Activated CD8-positive, alpha-beta T cell treated with anti-CD3 and anti-CD28 coated beads for 36 hours (primary cell): ENCODE measurements at regions not wholly inside any gene's neighbourhood (a gene's known extent, or its start where the extent isn't known, plus 50 kb on each side); places are given as distances from the start of the nearest gene placed in this dataset.

ENCODE experiments used
- ATAC-seq: fragments of 200-7000 bp; cut with Tn5 transposase; one replicate; pipeline ENCODE4 v1.10.0; 2021; ENCODE audit warnings: mild to moderate bottlenecking, moderate library complexity
- CTCF ChIA-PET: fragments of 350-600 bp; sonication (Branson Sonifier 250); formaldehyde crosslinking; loops from one replicate; lab custom pipeline; 2021; ENCODE audit warnings: antibody characterized with exemption; lab: Charles Lee
- POLR2A ChIA-PET: fragments of 350-600 bp; sonication (Branson Sonifier 250); formaldehyde crosslinking; loops from one replicate; lab custom pipeline; 2021; ENCODE audit warnings: antibody characterized with exemption; lab: Charles Lee
- DNase-seq: peaks from one replicate; pipeline ENCODE4 v3.0.0-alpha.2; 2020
- H3K27ac Mint-ChIP-seq: one replicate; pipeline ENCODE4 v1.8.0; 2021; ENCODE audit warnings: mild to moderate bottlenecking, mixed read lengths
- H3K27me3 Mint-ChIP-seq: one replicate; pipeline ENCODE4 v1.8.0; 2021; ENCODE audit warnings: mixed read lengths
- H3K36me3 Mint-ChIP-seq: one replicate; pipeline ENCODE4 v1.8.0; 2021; ENCODE audit warnings: low read depth, mixed read lengths
- H3K4me1 Mint-ChIP-seq: one replicate; pipeline ENCODE4 v1.8.0; 2021; ENCODE audit warnings: low read depth, mixed read lengths
- H3K4me3 Mint-ChIP-seq: one replicate; pipeline ENCODE4 v1.8.0; 2021; ENCODE audit warnings: mild to moderate bottlenecking, moderate library complexity, mixed read lengths
- H3K9me3 Mint-ChIP-seq: one replicate; pipeline ENCODE4 v1.8.0; 2021; ENCODE audit warnings: mixed read lengths
- intact Hi-C: fragments of 100-400 bp; cut with micrococcal nuclease; formaldehyde crosslinking; loops from one replicate; pipeline ENCODE4 v1.10.0; 2022
- TF ChIP-seq, protein P1 (sequence below): fragments of 200-600 bp; IDR thresholded peaks from one replicate; pipeline ENCODE4 v1.8.0; 2022; ENCODE audit warnings: antibody characterized with exemption, mild to moderate bottlenecking

GRCh38 chr14:34059925-34060650 is 109.2 kb upstream of the EGLN3 start:
- TF ChIP-seq, protein P1, sequence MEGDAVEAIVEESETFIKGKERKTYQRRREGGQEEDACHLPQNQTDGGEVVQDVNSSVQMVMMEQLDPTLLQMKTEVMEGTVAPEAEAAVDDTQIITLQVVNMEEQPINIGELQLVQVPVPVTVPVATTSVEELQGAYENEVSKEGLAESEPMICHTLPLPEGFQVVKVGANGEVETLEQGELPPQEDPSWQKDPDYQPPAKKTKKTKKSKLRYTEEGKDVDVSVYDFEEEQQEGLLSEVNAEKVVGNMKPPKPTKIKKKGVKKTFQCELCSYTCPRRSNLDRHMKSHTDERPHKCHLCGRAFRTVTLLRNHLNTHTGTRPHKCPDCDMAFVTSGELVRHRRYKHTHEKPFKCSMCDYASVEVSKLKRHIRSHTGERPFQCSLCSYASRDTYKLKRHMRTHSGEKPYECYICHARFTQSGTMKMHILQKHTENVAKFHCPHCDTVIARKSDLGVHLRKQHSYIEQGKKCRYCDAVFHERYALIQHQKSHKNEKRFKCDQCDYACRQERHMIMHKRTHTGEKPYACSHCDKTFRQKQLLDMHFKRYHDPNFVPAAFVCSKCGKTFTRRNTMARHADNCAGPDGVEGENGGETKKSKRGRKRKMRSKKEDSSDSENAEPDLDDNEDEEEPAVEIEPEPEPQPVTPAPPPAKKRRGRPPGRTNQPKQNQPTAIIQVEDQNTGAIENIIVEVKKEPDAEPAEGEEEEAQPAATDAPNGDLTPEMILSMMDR = no peak
- H3K27me3 Mint-ChIP-seq = peaks cover 21% of the 10 kb centered on the region
- intact Hi-C loops = no loop called here
- ATAC-seq (peak; percentile 91), DNase-seq (peak; percentile 69)
- H3K36me3 Mint-ChIP-seq = no peaks in the 10 kb centered on the region
- H3K27ac Mint-ChIP-seq = peak overlapping the region; percentile 83
- CTCF ChIA-PET = interaction anchor here (0.9 to 1.8 kb wide), 3 partner anchors 34 to 267 kb away, joined by 3 to 7 read pairs (median 7); no protein-coding TSS in a partner anchor
- H3K4me3 Mint-ChIP-seq = peak overlapping the region; percentile 78
- POLR2A ChIA-PET = interaction anchor here (0.7 to 3.4 kb wide), 3 partner anchors 16 to 545 kb away, joined by 3 to 12 read pairs (median 4); no protein-coding TSS in a partner anchor
- H3K9me3 Mint-ChIP-seq = no peaks in the 10 kb centered on the region
- H3K4me1 Mint-ChIP-seq = peaks cover 11% of the 10 kb centered on the region

- Mint-ChIP-seq H3K9me3 (no peaks in the 10 kb centered on the region), H3K27me3 (peaks cover 21% of the 10 kb centered on the region), H3K4me1 (peaks cover 11% of the 10 kb centered on the region), H3K36me3 (no peaks in the 10 kb centered on the region), H3K4me3 (peak overlapping the region; percentile 66), H3K27ac (no peak overlapping the region)
- DNase-seq (no peak), ATAC-seq (no peak)
- TF ChIP-seq, protein P1 = no peak
- CTCF ChIA-PET = interaction anchor here (1.6 to 1.8 kb wide), 3 partner anchors 14 to 39 kb away, joined by 4 to 7 read pairs (median 7); no protein-coding TSS in a partner anchor
- POLR2A ChIA-PET = interaction anchor here (0.7 to 3.4 kb wide), 2 partner anchors 15 to 546 kb away, joined by 3 to 12 read pairs; no protein-coding TSS in a partner anchor
- intact Hi-C loops = no loop called here
Observed at GRCh38 chr14:34059037-34059924, 108.4 kb upstream of the EGLN3 start.

DNA sequence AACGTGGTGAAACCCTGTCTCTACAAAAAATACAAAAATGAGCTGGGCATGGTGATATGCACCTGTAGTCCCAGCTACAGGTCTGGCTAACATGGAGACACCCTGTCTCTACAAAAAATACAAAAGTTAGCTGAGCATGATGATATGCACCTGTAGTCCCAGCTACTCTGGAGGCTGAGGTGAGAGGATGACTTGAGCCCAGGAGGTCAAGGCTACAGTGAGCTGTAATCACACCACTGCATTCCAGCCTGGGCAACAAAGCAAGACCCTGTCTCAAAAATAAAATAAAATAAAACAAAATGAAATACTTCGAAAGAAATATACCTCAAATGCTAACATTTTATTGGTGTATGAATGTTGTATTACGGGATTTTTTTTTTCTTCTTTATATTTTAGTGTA is 107.6 kb upstream of the EGLN3 start:
- Mint-ChIP-seq H3K27ac (no peak overlapping the region), H3K36me3 (no peaks in the 10 kb centered on the region), H3K27me3 (peaks cover 24% of the 10 kb centered on the region), H3K9me3 (no peaks in the 10 kb centered on the region), H3K4me1 (peaks cover 11% of the 10 kb centered on the region), H3K4me3 (no peak overlapping the region)
- ChIA-PET POLR2A (interaction anchor here (3.4 kb wide), 1 partner anchor 14 kb away, joined by 12 read pairs; no protein-coding TSS in a partner anchor), CTCF (interaction anchor here (1.6 kb wide), 1 partner anchor 13 kb away, joined by 4 read pairs; no protein-coding TSS in a partner anchor)
- DNase-seq (no peak), ATAC-seq (no peak)
- intact Hi-C loops = no loop called here
- TF ChIP-seq, protein P1 = no peak

- H3K27ac Mint-ChIP-seq = no peak overlapping the region
- H3K4me3 Mint-ChIP-seq = no peak overlapping the region
- no peak for ATAC-seq
- intact Hi-C loops = no loop called here
- ChIA-PET CTCF (interaction anchor here (1.0 kb wide), 1 partner anchor 36 kb away, joined by 3 read pairs; no protein-coding TSS in a partner anchor), POLR2A (no interaction called here)
- H3K9me3 Mint-ChIP-seq = peaks cover 2% of the 10 kb centered on the region
- H3K4me1 Mint-ChIP-seq = peaks cover 24% of the 10 kb centered on the region
- no peak for DNase-seq
- TF ChIP-seq, protein P1 = no peak
- no peaks in the 10 kb centered on the region for H3K36me3 Mint-ChIP-seq
- peaks cover 17% of the 10 kb centered on the region for H3K27me3 Mint-ChIP-seq
Observed at GRCh38 chr14:34056046-34056445, 105.2 kb upstream of the EGLN3 start.
